Mucosa of descending colon (tissue), 3 donors: ENCODE measurements at regions not wholly inside any gene's neighbourhood (a gene's known extent, or its start where the extent isn't known, plus 50 kb on each side); places are given as distances from the start of the nearest gene placed in this dataset.

ENCODE experiments used
- ATAC-seq: fragments of 200-7000 bp; cut with Tn5 transposase; one replicate; pipeline ENCODE4 v1.9.1; 2020; ENCODE audit warnings: mild to moderate bottlenecking, moderate library complexity
- DNase-seq, 3 donors: peaks; one replicate each; pipeline ENCODE4 v3.0.0-alpha.2; 2020
- H3K36me3 ChIP-seq: fragments of 200-600 bp; one replicate; pipeline ENCODE4 v1.8.0; 2021; ENCODE audit warnings: low read depth, mild to moderate bottlenecking
- H3K4me1 ChIP-seq: fragments of 200-600 bp; one replicate; pipeline ENCODE4 v1.8.0; 2021; ENCODE audit warnings: low read depth, mild to moderate bottlenecking
- H3K4me3 ChIP-seq: fragments of 200-600 bp; one replicate; pipeline ENCODE4 v1.8.0; 2021; ENCODE audit warnings: mild to moderate bottlenecking
- H3K9me3 ChIP-seq: fragments of 200-600 bp; one replicate; pipeline ENCODE4 v1.8.0; 2021; ENCODE audit warnings: mild to moderate bottlenecking
- CTCF ChIP-seq: fragments of 200-600 bp; IDR thresholded peaks from one replicate; pipeline ENCODE4 v1.8.0; 2022; ENCODE audit warnings: antibody characterized with exemption, mild to moderate bottlenecking
- intact Hi-C, 2 donors: fragments of 100-400 bp; cut with DNase I in 1 of 2; cut with micrococcal nuclease in 1 of 2; formaldehyde crosslinking; loops; one replicate each; pipeline versions ENCODE4 v1.11.0 to v1.11.1; 2022; cut with DNase I, micrococcal nuclease
- donor health status: DM: no; HTN: no; CAD: no; lungs with moderate emphysema.
- donor health status: DM: no; HTN: no; CAD: no.
- donor health status: DM: no; HTN: yes; CAD: no.

- Histone ChIP-seq H3K36me3 (no peaks in the 10 kb centered on the region), H3K4me1 (no peaks in the 10 kb centered on the region), H3K9me3 (no peaks in the 10 kb centered on the region), H3K4me3 (no peak overlapping the region)
- no peak for DNase-seq
- ATAC-seq, result no peak
- intact Hi-C loops, result no loop called here
- no peak for TF ChIP-seq CTCF
These were observed 88.3 kb upstream of the FRMD4B start for GRCh38 chr3:69474186-69474585.

GRCh38 chr3:69472093-69472492 is 86.2 kb upstream of the FRMD4B start:
- no peak for TF ChIP-seq CTCF
- Histone ChIP-seq H3K9me3 (no peaks in the 10 kb centered on the region), H3K36me3 (no peaks in the 10 kb centered on the region), H3K4me3 (no peak overlapping the region), H3K4me1 (no peaks in the 10 kb centered on the region)
- DNase-seq, result no peak
- ATAC-seq, result no peak
- intact Hi-C loops, result no loop called here

GRCh38 chr3:69463531-69463930 is 77.6 kb upstream of the FRMD4B start:
- no peak for TF ChIP-seq CTCF
- intact Hi-C loops, result no loop called here
- Histone ChIP-seq H3K4me1 (no peaks in the 10 kb centered on the region), H3K9me3 (no peaks in the 10 kb centered on the region), H3K36me3 (no peaks in the 10 kb centered on the region), H3K4me3 (no peak overlapping the region)
- no peak for DNase-seq
- no peak for ATAC-seq

- no peak for TF ChIP-seq CTCF
- Histone ChIP-seq H3K4me1 (no peaks in the 10 kb centered on the region), H3K9me3 (no peaks in the 10 kb centered on the region), H3K4me3 (no peak overlapping the region), H3K36me3 (no peaks in the 10 kb centered on the region)
- ATAC-seq (no peak), DNase-seq (no peak)
- intact Hi-C loops, result no loop called here
These were observed 76.9 kb upstream of the FRMD4B start for GRCh38 chr3:69462826-69463100.

- no peak overlapping the region for H3K4me3 ChIP-seq
- ATAC-seq (no peak), DNase-seq (no peak)
- intact Hi-C loops, result no loop called here
- H3K9me3 ChIP-seq, result no peaks in the 10 kb centered on the region
- no peaks in the 10 kb centered on the region for H3K36me3 ChIP-seq
- no peaks in the 10 kb centered on the region for H3K4me1 ChIP-seq
- no peak for TF ChIP-seq CTCF
These were observed 76.3 kb upstream of the FRMD4B start for GRCh38 chr3:69462022-69462825.

- H3K4me3 ChIP-seq, result no peak overlapping the region
- intact Hi-C loops, result no loop called here
- no peak for DNase-seq
- H3K9me3 ChIP-seq, result no peaks in the 10 kb centered on the region
- no peak for ATAC-seq
- no peaks in the 10 kb centered on the region for H3K4me1 ChIP-seq
- no peak for TF ChIP-seq CTCF
- H3K36me3 ChIP-seq, result no peaks in the 10 kb centered on the region
These were observed 74.1 kb upstream of the FRMD4B start for GRCh38 chr3:69460034-69460433.
